Brain pericyte (primary cell): ENCODE measurements at regions not wholly inside any gene's neighbourhood (a gene's known extent, or its start where the extent isn't known, plus 50 kb on each side); places are given as distances from the start of the nearest gene placed in this dataset.

Source experiments
- DNase-seq: peaks from one replicate; pipeline ENCODE4 v3.0.0-alpha.2; 2012; ENCODE audit warnings: low read depth, low spot score

- DNase-seq = no peak
Measured at GRCh38 chr14:100658181-100658886, 68.4 kb upstream of the DLK1 start.

- no peak for DNase-seq
Measured at GRCh38 chr14:100659345-100660001, 67.2 kb upstream of the DLK1 start.

- DNase-seq = no peak
Measured at GRCh38 chr14:100660498-100660881, 66.2 kb upstream of the DLK1 start.

GRCh38 chr14:100660882-100661635 lies 65.6 kb upstream of the DLK1 start:
- DNase-seq = no peak

GRCh38 chr14:100662879-100663760 lies 63.6 kb upstream of the DLK1 start:
- DNase-seq = no peak

GRCh38 chr14:100663761-100664052 lies 63.0 kb upstream of the DLK1 start:
- no peak for DNase-seq

GRCh38 chr14:100664231-100664630 lies 62.5 kb upstream of the DLK1 start:
- no peak for DNase-seq

- DNase-seq = no peak
Measured at GRCh38 chr14:100664841-100665510, 61.7 kb upstream of the DLK1 start.

- no peak for DNase-seq
Measured at GRCh38 chr14:100665511-100666032, 61.1 kb upstream of the DLK1 start.

- DNase-seq = no peak
Measured at GRCh38 chr14:100666403-100666802, 60.3 kb upstream of the DLK1 start.

GRCh38 chr14:100666851-100667250 lies 59.8 kb upstream of the DLK1 start:
- DNase-seq = no peak

GRCh38 chr14:100667656-100668055 lies 59.0 kb upstream of the DLK1 start:
- no peak for DNase-seq

GRCh38 chr14:100668352-100668751 lies 58.3 kb upstream of the DLK1 start:
- no peak for DNase-seq

- no peak for DNase-seq
Measured at GRCh38 chr14:100669011-100669412, 57.7 kb upstream of the DLK1 start.

- DNase-seq = no peak
Measured at GRCh38 chr14:100669468-100669867, 57.2 kb upstream of the DLK1 start.

GRCh38 chr14:100670017-100670752 lies 56.5 kb upstream of the DLK1 start:
- DNase-seq = no peak

GRCh38 chr14:100670753-100671049 lies 56.0 kb upstream of the DLK1 start:
- DNase-seq = no peak

GRCh38 chr14:100671386-100671901 lies 55.2 kb upstream of the DLK1 start:
- no peak for DNase-seq

GRCh38 chr14:100671906-100672305 lies 54.8 kb upstream of the DLK1 start:
- no peak for DNase-seq

GRCh38 chr14:100673085-100673806 lies 53.4 kb upstream of the DLK1 start:
- no peak for DNase-seq
